ENCODE measurements at regions not wholly inside any gene's neighbourhood (a gene's known extent, or its start where the extent isn't known, plus 50 kb on each side); places are given as distances from the start of the nearest gene placed in this dataset.

DNA sequence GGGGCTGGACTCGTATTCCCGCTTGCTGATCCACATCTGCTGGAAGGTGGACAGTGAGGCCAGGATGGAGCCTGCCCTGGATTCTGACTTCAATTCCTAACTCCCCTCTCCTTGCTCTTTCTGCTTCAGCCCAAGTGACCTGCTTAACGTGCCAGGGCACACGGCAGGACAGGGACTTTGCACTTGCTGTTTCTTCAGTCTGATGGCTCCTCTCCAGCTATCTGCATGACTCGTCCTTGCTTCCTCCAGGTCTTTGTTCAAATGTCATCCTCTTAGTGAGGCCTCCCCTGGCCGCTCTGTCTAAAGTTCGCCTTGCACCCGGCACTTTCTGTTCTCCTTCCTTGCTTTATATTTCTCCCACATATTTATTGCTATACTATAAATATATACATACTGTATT lies 357.6 kb downstream of the MTX2 start:
- no peaks in the 10 kb centered on the region for H3K36me3 ChIP-seq (ENCODE audit: control insufficient read depth, insufficient read depth, low read length)
- 64% methylated on average over 5 of the region's 8 CpGs for WGBS (ENCODE audit: insufficient coverage)
- DNase-seq (ENCODE audit: low read depth in 4 of 6, low spot score in 6 of 6) = no peak
- H3K4me3 ChIP-seq (ENCODE audit: low read depth, low read length) = no peak overlapping the region
- H3K4me1 ChIP-seq (ENCODE audit: control insufficient read depth, insufficient read depth, low read length) = no peaks in the 10 kb centered on the region
- H3K27ac ChIP-seq (ENCODE audit: low read depth, low read length) = no peak overlapping the region
- H3K9me3 ChIP-seq (ENCODE audit: control insufficient read depth, insufficient read depth, low read length) = no peaks in the 10 kb centered on the region
- H3K27me3 ChIP-seq (ENCODE audit: control insufficient read depth, insufficient read depth, low read length) = no peaks in the 10 kb centered on the region

DNA sequence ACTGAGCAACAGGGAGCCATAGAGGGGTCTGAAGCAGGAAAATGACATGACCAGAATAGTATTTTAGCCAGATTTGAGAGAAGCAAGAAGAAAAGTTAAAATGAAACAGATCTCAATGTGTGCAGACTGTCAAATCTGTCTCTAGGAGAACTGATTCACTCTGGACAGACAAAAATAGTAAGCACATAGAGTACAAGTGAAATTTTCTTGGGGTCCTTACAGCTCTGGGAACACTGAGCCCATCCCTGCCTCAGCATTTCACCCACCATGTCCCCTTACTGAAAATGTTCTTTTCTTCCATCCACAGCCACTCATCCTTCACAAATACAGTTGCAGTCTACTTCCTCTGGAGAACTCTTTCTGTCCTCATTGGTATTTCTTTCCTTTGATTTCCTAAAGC lies 359.2 kb downstream of the MTX2 start:
- Histone ChIP-seq H3K27me3 (ENCODE audit: control insufficient read depth, insufficient read depth, low read length) (no peaks in the 10 kb centered on the region), H3K9me3 (ENCODE audit: control insufficient read depth, insufficient read depth, low read length) (no peaks in the 10 kb centered on the region), H3K4me1 (ENCODE audit: control insufficient read depth, insufficient read depth, low read length) (no peaks in the 10 kb centered on the region), H3K4me3 (ENCODE audit: low read depth, low read length) (no peak overlapping the region), H3K36me3 (ENCODE audit: control insufficient read depth, insufficient read depth, low read length) (no peaks in the 10 kb centered on the region), H3K27ac (ENCODE audit: low read depth, low read length) (no peak overlapping the region)
- no peak for DNase-seq (ENCODE audit: low read depth in 4 of 6, low spot score in 6 of 6)

DNA sequence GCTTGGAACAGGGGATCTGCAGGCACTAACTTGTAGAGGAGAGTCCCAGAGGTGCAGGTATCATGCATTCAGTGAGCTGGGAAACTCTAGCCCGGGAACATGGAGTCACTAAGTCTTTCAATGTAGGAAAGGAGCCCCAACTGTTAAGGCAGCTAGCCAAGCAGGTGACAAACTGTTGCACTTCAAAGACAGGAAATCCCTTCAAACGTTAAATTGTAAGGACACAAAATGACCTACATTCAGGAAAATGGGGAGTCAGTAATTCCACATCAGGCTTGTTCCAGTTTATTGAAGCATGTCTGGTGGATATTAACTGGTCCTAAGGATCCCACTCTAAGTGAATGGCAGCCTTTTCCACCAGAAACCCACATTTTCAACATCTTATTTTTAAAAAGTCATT lies 364.5 kb downstream of the MTX2 start:
- 53% methylated on average over 2 of the region's 2 CpGs for WGBS (ENCODE audit: insufficient coverage)
- peaks cover 4% of the 10 kb centered on the region for H3K4me1 ChIP-seq (ENCODE audit: control insufficient read depth, insufficient read depth, low read length)
- H3K36me3 ChIP-seq (ENCODE audit: control insufficient read depth, insufficient read depth, low read length) = no peaks in the 10 kb centered on the region
- H3K27me3 ChIP-seq (ENCODE audit: control insufficient read depth, insufficient read depth, low read length) = peaks cover 14% of the 10 kb centered on the region
- H3K4me3 ChIP-seq (ENCODE audit: low read depth, low read length) = no peak overlapping the region
- DNase-seq (ENCODE audit: low read depth in 4 of 6, low spot score in 6 of 6) = no peak
- no peak overlapping the region for H3K27ac ChIP-seq (ENCODE audit: low read depth, low read length)
- no peaks in the 10 kb centered on the region for H3K9me3 ChIP-seq (ENCODE audit: control insufficient read depth, insufficient read depth, low read length)

DNA sequence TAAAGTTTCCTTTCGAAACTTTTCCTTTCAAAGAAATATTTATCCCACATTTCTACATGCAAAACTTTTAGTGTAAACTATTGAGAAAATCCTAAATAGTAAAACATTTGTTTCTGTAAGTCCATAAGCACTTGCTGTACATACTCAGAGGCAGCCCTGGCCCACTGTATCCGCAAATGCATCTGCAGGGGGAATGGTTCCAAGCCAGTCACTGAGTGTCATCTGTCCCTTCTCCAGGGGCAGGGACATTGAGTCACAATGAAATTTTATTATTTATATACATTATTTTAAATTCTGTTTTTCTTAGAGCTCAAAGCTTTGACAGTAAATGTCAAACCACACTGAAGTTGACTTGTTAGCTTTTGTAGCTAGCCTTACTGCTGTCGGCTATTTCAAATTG lies 367.2 kb downstream of the MTX2 start:
- no peaks in the 10 kb centered on the region for H3K36me3 ChIP-seq (ENCODE audit: control insufficient read depth, insufficient read depth, low read length)
- WGBS (ENCODE audit: insufficient coverage) = 50% methylated on average over 1 of the region's 3 CpGs
- peaks cover 28% of the 10 kb centered on the region for H3K27me3 ChIP-seq (ENCODE audit: control insufficient read depth, insufficient read depth, low read length)

DNA sequence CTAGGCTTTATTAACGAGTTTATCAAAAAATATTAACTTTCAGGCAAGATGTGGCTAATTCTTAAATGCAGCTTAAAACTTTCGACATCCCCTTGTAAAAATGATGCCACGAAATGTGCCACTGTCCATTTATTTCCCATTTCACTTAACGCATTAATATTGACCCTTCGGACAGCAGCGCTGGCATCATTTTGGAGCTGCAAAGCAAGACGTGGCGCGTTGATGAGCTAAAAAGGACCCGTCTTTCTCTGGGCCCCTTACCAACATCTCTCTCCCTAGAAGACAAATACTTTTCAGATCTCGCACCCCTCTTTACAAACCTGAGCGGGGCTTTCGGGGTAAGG lies 367.9 kb downstream of the MTX2 start:
- WGBS (ENCODE audit: insufficient coverage) = 38% methylated on average over 11 of the region's 13 CpGs
- Histone ChIP-seq H3K4me1 (ENCODE audit: control insufficient read depth, insufficient read depth, low read length) (peaks cover 4% of the 10 kb centered on the region), H3K27me3 (ENCODE audit: control insufficient read depth, insufficient read depth, low read length) (peaks cover 31% of the 10 kb centered on the region), H3K4me3 (ENCODE audit: low read depth, low read length) (peak overlapping the region; percentile 71), H3K27ac (ENCODE audit: low read depth, low read length) (peak overlapping the region; percentile 6), H3K36me3 (ENCODE audit: control insufficient read depth, insufficient read depth, low read length) (no peaks in the 10 kb centered on the region), H3K9me3 (ENCODE audit: control insufficient read depth, insufficient read depth, low read length) (no peaks in the 10 kb centered on the region)
- no peak for DNase-seq (ENCODE audit: low read depth in 4 of 6, low spot score in 6 of 6)

More for the DNA sequence above, 367.2 kb downstream of the MTX2 start:
- H3K4me3 ChIP-seq (ENCODE audit: low read depth, low read length) = no peak overlapping the region
- no peak for DNase-seq (ENCODE audit: low read depth in 4 of 6, low spot score in 6 of 6)
- H3K27ac ChIP-seq (ENCODE audit: low read depth, low read length) = no peak overlapping the region
- H3K9me3 ChIP-seq (ENCODE audit: control insufficient read depth, insufficient read depth, low read length) = no peaks in the 10 kb centered on the region
- peaks cover 4% of the 10 kb centered on the region for H3K4me1 ChIP-seq (ENCODE audit: control insufficient read depth, insufficient read depth, low read length)

DNA sequence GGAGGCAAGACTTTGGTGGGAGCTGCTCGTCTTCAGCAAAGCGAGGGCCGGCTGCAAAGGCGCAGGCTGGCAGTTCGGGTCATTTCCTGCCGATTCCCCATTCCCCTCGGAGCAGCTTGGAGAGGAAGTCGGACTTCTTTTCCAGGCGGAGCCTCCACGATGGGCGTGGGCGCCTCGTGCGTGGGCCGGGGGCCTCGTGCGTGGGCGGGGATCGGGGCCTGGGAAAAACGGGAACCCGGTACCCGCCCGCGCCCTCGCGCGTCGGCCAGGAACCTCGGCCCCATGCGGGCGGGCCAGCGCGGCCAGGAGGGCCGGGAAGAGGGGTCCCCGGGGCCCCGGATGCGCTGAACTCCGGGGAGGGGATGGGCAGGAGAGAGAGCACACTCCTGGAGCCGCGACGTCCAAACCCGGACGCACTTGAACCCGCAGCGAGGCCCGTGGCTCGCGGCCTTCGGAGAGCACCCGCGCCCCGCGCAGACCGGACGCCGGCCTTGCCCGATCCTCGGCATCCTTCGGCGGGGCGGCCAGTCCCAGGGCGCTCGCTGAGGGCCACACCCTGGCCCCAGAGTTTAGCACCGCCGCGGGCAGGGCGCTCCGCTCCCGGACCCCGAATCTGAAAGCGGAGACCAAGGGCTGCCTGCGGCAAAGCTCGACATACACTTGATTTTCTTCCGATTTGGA lies 368.4 kb downstream of the MTX2 start:
- Histone ChIP-seq H3K36me3 (ENCODE audit: control insufficient read depth, insufficient read depth, low read length) (no peaks in the 10 kb centered on the region), H3K4me3 (ENCODE audit: low read depth, low read length) (peak overlapping the region; percentile 71), H3K4me1 (ENCODE audit: control insufficient read depth, insufficient read depth, low read length) (peaks cover 4% of the 10 kb centered on the region), H3K27me3 (ENCODE audit: control insufficient read depth, insufficient read depth, low read length) (peaks cover 32% of the 10 kb centered on the region), H3K9me3 (ENCODE audit: control insufficient read depth, insufficient read depth, low read length) (no peaks in the 10 kb centered on the region), H3K27ac (ENCODE audit: low read depth, low read length) (peak overlapping the region; percentile 73)
- DNase-seq (ENCODE audit: low read depth in 4 of 6, low spot score in 6 of 6) = peak in 2 of 6 donors; percentile 61 to 68
- WGBS (ENCODE audit: insufficient coverage) = 1% methylated on average over 74 of the region's 74 CpGs

DNA sequence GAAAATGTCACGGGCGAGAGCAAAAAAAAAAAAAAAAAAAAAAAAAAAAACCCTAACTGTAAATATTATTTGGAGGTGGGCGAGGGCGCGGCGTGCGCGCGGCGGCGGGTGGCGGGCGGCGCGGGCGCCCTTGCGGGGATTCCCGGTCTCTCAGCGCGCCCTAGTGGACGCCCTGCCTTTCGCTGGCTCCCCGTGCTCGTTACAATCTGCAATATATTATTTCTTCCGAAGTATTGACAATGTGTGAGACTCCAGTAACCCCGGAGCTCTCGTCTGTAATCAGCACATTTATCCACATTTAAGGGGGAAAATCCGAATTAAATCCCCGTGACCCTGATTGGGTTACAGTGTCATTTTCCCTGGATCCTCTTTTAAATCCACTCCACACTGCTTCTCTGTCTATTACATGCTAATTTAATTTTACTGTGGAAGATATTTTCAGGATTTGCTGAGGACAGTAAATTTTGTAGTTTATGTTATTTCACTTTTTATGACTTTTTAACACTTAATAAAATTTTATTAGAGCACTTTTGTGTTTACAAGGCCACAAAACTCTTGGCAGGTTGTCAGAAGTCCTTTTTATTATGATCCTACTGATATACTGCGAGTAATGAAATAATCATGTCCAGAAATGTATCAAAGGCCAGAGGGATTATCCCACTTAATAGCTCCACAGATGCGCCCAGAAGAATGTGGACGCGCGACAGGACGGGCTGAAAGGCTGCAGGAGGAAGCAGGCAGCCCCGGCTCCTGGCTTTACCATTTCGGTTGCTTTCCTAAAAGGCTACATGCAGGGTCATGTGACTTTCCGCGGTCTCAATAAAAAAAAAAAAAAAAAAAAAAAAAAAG lies 369.1 kb downstream of the MTX2 start:
- H3K27ac ChIP-seq (ENCODE audit: low read depth, low read length) = peak overlapping the region; percentile 73
- WGBS (ENCODE audit: insufficient coverage) = 4% methylated on average over 21 of the region's 39 CpGs
- peaks cover 4% of the 10 kb centered on the region for H3K4me1 ChIP-seq (ENCODE audit: control insufficient read depth, insufficient read depth, low read length)
- H3K9me3 ChIP-seq (ENCODE audit: control insufficient read depth, insufficient read depth, low read length) = no peaks in the 10 kb centered on the region
- H3K4me3 ChIP-seq (ENCODE audit: low read depth, low read length) = peak overlapping the region; percentile 71
- peak in 4 of 6 donors; percentile 66 to 89 (median 77) for DNase-seq (ENCODE audit: low read depth in 4 of 6, low spot score in 6 of 6)
- peaks cover 32% of the 10 kb centered on the region for H3K27me3 ChIP-seq (ENCODE audit: control insufficient read depth, insufficient read depth, low read length)
- no peaks in the 10 kb centered on the region for H3K36me3 ChIP-seq (ENCODE audit: control insufficient read depth, insufficient read depth, low read length)

DNA sequence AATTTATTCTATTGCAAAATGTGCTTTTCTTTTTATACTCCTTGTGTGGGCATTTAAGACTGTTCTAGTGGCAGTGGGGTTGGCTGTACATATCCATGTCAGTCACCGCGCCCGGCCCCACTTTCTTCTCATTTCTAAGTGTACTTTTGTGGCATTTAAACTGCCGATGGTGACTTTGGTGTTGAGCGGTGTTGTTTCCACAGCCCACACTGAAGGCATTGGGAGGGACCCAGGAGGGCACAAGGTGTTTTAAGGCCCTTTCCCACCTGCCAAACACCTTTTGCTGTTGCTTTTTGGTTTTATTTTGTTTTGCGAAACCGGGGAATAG lies 369.7 kb downstream of the MTX2 start:
- H3K27me3 ChIP-seq (ENCODE audit: control insufficient read depth, insufficient read depth, low read length) = peaks cover 32% of the 10 kb centered on the region
- 79% methylated on average over 5 of the region's 7 CpGs for WGBS (ENCODE audit: insufficient coverage)
- DNase-seq (ENCODE audit: low read depth in 4 of 6, low spot score in 6 of 6) = no peak
- H3K4me3 ChIP-seq (ENCODE audit: low read depth, low read length) = no peak overlapping the region
- no peaks in the 10 kb centered on the region for H3K36me3 ChIP-seq (ENCODE audit: control insufficient read depth, insufficient read depth, low read length)
- no peak overlapping the region for H3K27ac ChIP-seq (ENCODE audit: low read depth, low read length)
- H3K4me1 ChIP-seq (ENCODE audit: control insufficient read depth, insufficient read depth, low read length) = peaks cover 4% of the 10 kb centered on the region
- H3K9me3 ChIP-seq (ENCODE audit: control insufficient read depth, insufficient read depth, low read length) = no peaks in the 10 kb centered on the region

DNA sequence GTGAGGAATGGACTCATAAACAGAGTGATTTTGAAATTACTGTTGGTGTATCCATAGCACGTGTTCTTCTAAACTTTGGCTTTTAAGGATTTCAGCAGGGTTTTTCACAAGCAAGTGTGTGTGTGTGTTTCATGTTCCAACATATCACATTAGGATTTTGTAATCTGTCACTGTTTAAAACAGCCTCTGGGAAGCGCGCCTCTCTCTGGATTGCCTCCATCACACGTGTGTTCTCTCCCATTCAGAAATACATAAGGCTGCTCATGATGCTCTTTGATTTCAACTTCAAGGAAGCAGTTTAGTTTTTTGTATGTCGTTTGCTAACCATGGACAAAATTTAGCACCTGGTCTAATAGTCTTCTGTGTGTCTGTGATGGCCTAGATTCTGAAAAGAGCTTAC lies 370.4 kb downstream of the MTX2 start:
- no peak overlapping the region for H3K27ac ChIP-seq (ENCODE audit: low read depth, low read length)
- no peak overlapping the region for H3K4me3 ChIP-seq (ENCODE audit: low read depth, low read length)
- no peak for DNase-seq (ENCODE audit: low read depth in 4 of 6, low spot score in 6 of 6)
- H3K27me3 ChIP-seq (ENCODE audit: control insufficient read depth, insufficient read depth, low read length) = peaks cover 35% of the 10 kb centered on the region
- H3K36me3 ChIP-seq (ENCODE audit: control insufficient read depth, insufficient read depth, low read length) = no peaks in the 10 kb centered on the region
- H3K9me3 ChIP-seq (ENCODE audit: control insufficient read depth, insufficient read depth, low read length) = no peaks in the 10 kb centered on the region
- peaks cover 4% of the 10 kb centered on the region for H3K4me1 ChIP-seq (ENCODE audit: control insufficient read depth, insufficient read depth, low read length)
- 20% methylated on average over 1 of the region's 5 CpGs for WGBS (ENCODE audit: insufficient coverage)

DNA sequence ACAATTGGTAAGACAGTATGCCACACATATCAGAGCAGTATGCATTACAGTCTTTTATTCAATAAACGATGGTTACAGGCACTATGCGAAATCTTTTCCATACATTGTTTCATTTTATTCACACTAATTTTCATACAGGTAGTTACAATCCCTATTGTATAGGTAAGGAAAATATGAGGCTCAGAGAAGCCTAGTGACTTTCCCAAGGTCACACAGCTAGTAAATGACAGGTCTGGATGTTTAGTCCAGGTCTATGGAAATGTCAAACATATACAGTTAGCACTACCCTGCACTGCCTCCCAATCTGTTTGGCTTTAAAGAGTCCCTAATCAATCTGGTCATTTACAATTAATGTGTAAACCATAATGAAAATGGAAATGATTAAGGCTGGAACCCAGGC lies 372.2 kb downstream of the MTX2 start:
- Histone ChIP-seq H3K27me3 (ENCODE audit: control insufficient read depth, insufficient read depth, low read length) (peaks cover 35% of the 10 kb centered on the region), H3K4me1 (ENCODE audit: control insufficient read depth, insufficient read depth, low read length) (peaks cover 4% of the 10 kb centered on the region), H3K9me3 (ENCODE audit: control insufficient read depth, insufficient read depth, low read length) (no peaks in the 10 kb centered on the region), H3K4me3 (ENCODE audit: low read depth, low read length) (no peak overlapping the region), H3K36me3 (ENCODE audit: control insufficient read depth, insufficient read depth, low read length) (no peaks in the 10 kb centered on the region), H3K27ac (ENCODE audit: low read depth, low read length) (no peak overlapping the region)
- WGBS (ENCODE audit: insufficient coverage) = no CpG with 5 or more reads among the region's 2 CpGs
- DNase-seq (ENCODE audit: low read depth in 4 of 6, low spot score in 6 of 6) = no peak
